ENCODE measurements at regions not wholly inside any gene's neighbourhood (a gene's known extent, or its start where the extent isn't known, plus 50 kb on each side); places are given as distances from the start of the nearest gene placed in this dataset.

DNA sequence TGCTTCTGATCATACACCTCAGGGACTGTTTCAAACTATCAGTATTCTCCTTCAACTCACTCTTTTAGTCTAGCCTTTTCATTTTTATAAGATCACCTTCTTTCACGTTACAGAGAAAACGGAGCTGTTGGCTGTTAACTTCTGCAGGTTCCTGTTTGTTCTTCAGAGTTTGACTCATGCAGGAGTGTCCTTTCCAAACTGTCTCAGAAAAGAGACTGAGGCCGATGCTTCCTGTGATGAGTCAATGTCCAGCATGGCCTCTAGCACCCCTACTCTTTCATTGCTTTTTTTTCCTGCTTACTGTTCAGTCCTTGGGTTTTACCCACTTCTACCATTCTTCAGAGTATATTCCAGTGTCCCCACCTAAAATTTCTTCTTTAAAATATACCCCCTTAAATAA lies 240.8 kb upstream of the RGPD4 start:
- peaks cover 2% of the 10 kb centered on the region for H3K9me3 Mint-ChIP-seq (ENCODE audit: low read depth, unreplicated experiment)
- intact Hi-C loops (cut with micrococcal nuclease; ENCODE audit: unreplicated experiment): no loop called here
- DNase-seq: no peak
- BruUV-seq (replicated peaks): no TSS peak
- no peaks in the 10 kb centered on the region for H3K36me3 Mint-ChIP-seq (ENCODE audit: insufficient read depth, unreplicated experiment)
- no peaks in the 10 kb centered on the region for H3K27me3 Mint-ChIP-seq (ENCODE audit: unreplicated experiment)
- CTCF ChIA-PET: no interaction called here
- no peaks in the 10 kb centered on the region for H3K4me1 Mint-ChIP-seq (ENCODE audit: low read depth, unreplicated experiment)
- no peak overlapping the region for H3K27ac Mint-ChIP-seq (ENCODE audit: unreplicated experiment)
- no peak overlapping the region for H3K4me3 Mint-ChIP-seq (ENCODE audit: low read depth, unreplicated experiment)
- TF ChIP-seq, protein P1, sequence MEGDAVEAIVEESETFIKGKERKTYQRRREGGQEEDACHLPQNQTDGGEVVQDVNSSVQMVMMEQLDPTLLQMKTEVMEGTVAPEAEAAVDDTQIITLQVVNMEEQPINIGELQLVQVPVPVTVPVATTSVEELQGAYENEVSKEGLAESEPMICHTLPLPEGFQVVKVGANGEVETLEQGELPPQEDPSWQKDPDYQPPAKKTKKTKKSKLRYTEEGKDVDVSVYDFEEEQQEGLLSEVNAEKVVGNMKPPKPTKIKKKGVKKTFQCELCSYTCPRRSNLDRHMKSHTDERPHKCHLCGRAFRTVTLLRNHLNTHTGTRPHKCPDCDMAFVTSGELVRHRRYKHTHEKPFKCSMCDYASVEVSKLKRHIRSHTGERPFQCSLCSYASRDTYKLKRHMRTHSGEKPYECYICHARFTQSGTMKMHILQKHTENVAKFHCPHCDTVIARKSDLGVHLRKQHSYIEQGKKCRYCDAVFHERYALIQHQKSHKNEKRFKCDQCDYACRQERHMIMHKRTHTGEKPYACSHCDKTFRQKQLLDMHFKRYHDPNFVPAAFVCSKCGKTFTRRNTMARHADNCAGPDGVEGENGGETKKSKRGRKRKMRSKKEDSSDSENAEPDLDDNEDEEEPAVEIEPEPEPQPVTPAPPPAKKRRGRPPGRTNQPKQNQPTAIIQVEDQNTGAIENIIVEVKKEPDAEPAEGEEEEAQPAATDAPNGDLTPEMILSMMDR (IDR thresholded peaks at IDR 0.05; ENCODE audit: unreplicated experiment): no peak

DNA sequence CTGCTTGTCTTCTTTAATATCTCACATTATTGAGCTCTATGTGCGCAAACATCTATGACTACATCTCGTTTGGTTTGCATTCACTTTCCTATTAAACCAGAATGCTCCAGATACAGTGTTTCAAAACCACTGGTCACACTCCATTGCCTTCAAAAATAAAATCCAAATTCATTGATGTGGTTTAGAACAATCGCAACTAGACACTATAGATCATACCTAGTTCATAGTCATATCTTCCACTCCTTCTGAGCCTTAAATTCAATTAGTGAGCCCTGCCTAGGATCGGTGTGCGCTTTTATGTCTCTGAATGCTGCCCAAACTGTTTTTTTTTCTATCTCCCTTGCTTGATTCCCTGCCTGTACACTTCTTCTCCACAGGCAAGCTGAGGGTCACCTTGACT lies 238.5 kb upstream of the RGPD4 start:
- Mint-ChIP-seq H3K4me1 (ENCODE audit: low read depth, unreplicated experiment) (no peaks in the 10 kb centered on the region), H3K27ac (ENCODE audit: unreplicated experiment) (no peak overlapping the region), H3K9me3 (ENCODE audit: low read depth, unreplicated experiment) (peaks cover 5% of the 10 kb centered on the region), H3K4me3 (ENCODE audit: low read depth, unreplicated experiment) (no peak overlapping the region), H3K27me3 (ENCODE audit: unreplicated experiment) (no peaks in the 10 kb centered on the region), H3K36me3 (ENCODE audit: insufficient read depth, unreplicated experiment) (no peaks in the 10 kb centered on the region)
- BruUV-seq (replicated peaks): no TSS peak
- CTCF ChIA-PET: no interaction called here
- intact Hi-C loops (cut with micrococcal nuclease; ENCODE audit: unreplicated experiment): no loop called here
- DNase-seq: no peak
- TF ChIP-seq, protein P1 (IDR thresholded peaks at IDR 0.05; ENCODE audit: unreplicated experiment): no peak

DNA sequence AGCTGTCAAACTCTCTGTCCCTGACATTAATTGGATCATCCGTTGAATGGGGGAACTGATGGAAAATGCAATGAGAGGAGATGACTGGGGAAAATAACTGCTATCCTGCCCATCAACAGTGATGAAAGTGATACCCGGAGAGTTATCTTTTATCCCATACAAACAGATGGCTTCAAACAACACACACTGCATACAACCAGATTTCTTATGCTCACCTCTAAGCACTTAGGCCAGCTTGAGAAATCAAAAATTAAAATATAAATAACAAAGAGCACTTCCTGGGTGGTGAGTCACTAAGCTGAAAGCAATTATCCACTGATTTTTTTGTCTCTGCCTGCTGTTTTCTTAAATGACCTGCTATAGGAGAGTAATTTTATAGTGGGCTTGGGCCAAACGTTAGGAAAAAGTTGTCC lies 237.6 kb upstream of the RGPD4 start:
- CTCF ChIA-PET: no interaction called here
- Mint-ChIP-seq H3K4me1 (ENCODE audit: low read depth, unreplicated experiment) (no peaks in the 10 kb centered on the region), H3K9me3 (ENCODE audit: low read depth, unreplicated experiment) (peaks cover 7% of the 10 kb centered on the region), H3K27me3 (ENCODE audit: unreplicated experiment) (no peaks in the 10 kb centered on the region), H3K36me3 (ENCODE audit: insufficient read depth, unreplicated experiment) (no peaks in the 10 kb centered on the region), H3K4me3 (ENCODE audit: low read depth, unreplicated experiment) (no peak overlapping the region), H3K27ac (ENCODE audit: unreplicated experiment) (no peak overlapping the region)
- intact Hi-C loops (cut with micrococcal nuclease; ENCODE audit: unreplicated experiment): no loop called here
- TF ChIP-seq, protein P1 (IDR thresholded peaks at IDR 0.05; ENCODE audit: unreplicated experiment): no peak
- DNase-seq: no peak
- no TSS peak for BruUV-seq (replicated peaks)

DNA sequence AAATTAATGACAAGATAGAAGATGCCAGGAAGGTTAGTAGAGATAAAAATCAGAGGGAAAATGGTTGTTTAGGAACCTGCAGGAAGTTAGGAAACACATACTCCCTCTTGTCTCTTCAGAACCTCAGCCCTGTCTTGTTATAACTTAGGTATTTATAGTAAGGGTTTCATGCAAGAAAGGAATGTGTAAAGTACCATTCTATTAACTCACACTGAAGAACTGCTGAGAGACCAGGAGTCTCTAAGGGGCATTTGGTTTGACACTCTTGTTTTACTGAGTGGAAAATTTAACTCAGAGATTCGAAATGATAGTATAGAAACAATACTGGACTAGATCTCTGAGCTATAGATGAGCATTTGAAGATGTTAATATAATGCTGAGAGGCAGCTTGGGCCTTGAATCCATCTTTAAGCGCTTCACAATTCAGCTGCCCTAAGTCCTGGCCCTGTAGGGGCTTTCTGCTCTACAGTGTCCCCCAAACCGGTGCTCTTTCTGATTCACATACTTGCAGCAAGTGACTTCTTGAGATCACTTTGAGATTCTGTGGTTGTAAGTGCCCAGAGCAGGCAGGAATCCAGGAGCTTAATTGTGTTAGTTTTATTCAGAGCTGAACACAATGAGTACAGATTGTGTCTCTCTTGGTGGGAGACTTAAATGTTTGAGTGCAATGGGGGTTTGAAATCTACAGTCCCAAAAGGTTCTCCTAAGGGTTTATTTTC lies 235.0 kb upstream of the RGPD4 start:
- intact Hi-C loops (cut with micrococcal nuclease; ENCODE audit: unreplicated experiment): no loop called here
- TF ChIP-seq, protein P1 (IDR thresholded peaks at IDR 0.05; ENCODE audit: unreplicated experiment): no peak
- no TSS peak for BruUV-seq (replicated peaks)
- CTCF ChIA-PET: no interaction called here
- no peak overlapping the region for H3K27ac Mint-ChIP-seq (ENCODE audit: unreplicated experiment)
- H3K9me3 Mint-ChIP-seq (ENCODE audit: low read depth, unreplicated experiment): peaks cover 5% of the 10 kb centered on the region
- H3K4me1 Mint-ChIP-seq (ENCODE audit: low read depth, unreplicated experiment): no peaks in the 10 kb centered on the region
- H3K36me3 Mint-ChIP-seq (ENCODE audit: insufficient read depth, unreplicated experiment): no peaks in the 10 kb centered on the region
- H3K27me3 Mint-ChIP-seq (ENCODE audit: unreplicated experiment): no peaks in the 10 kb centered on the region
- DNase-seq: no peak
- H3K4me3 Mint-ChIP-seq (ENCODE audit: low read depth, unreplicated experiment): no peak overlapping the region
